Neuron (in vitro differentiated cells): ENCODE measurements at regions not wholly inside any gene's neighbourhood (a gene's known extent, or its start where the extent isn't known, plus 50 kb on each side); places are given as distances from the start of the nearest gene placed in this dataset.

Experiments
- H2AFZ ChIP-seq: one replicate; pipeline ENCODE4 v1.6.1; 2013; ENCODE audit warnings: low read depth, mild to moderate bottlenecking, inconsistent platforms, low read length, moderate library complexity
- H3K27me3 ChIP-seq: one replicate; pipeline ENCODE4 v1.6.1; 2013; ENCODE audit warnings: low read length; ENCODE audit not compliant: insufficient read depth
- H3K36me3 ChIP-seq: one replicate; pipeline ENCODE4 v1.6.1; 2013; ENCODE audit warnings: low read length; ENCODE audit not compliant: insufficient read depth
- H3K4me1 ChIP-seq: one replicate; pipeline ENCODE4 v1.6.1; 2013; ENCODE audit warnings: low read length; ENCODE audit not compliant: insufficient read depth
- H3K4me3 ChIP-seq: 2 replicates; pipeline ENCODE4 v1.5.1; 2013; ENCODE audit warnings: mild to moderate bottlenecking, low read length, moderate library complexity
- H3K9me3 ChIP-seq: one replicate; pipeline ENCODE4 v1.6.1; 2013; ENCODE audit warnings: low read length

- H3K9me3 ChIP-seq = no peaks in the 10 kb centered on the region
- H3K4me3 ChIP-seq = no peak overlapping the region
- H2AFZ ChIP-seq = no peak overlapping the region
- H3K27me3 ChIP-seq = no peaks in the 10 kb centered on the region
- H3K4me1 ChIP-seq = peaks cover 2% of the 10 kb centered on the region
- no peaks in the 10 kb centered on the region for H3K36me3 ChIP-seq
Measured at GRCh38 chr2:219998714-219999227, 371.3 kb downstream of the SLC4A3 start.

- H3K4me1 ChIP-seq = peaks cover 2% of the 10 kb centered on the region
- no peak overlapping the region for H3K4me3 ChIP-seq
- no peaks in the 10 kb centered on the region for H3K36me3 ChIP-seq
- no peak overlapping the region for H2AFZ ChIP-seq
- no peaks in the 10 kb centered on the region for H3K27me3 ChIP-seq
- no peaks in the 10 kb centered on the region for H3K9me3 ChIP-seq
Measured at GRCh38 chr2:220000080-220000479, 372.6 kb downstream of the SLC4A3 start.

- peaks cover 1% of the 10 kb centered on the region for H3K4me1 ChIP-seq
- H3K9me3 ChIP-seq = no peaks in the 10 kb centered on the region
- H3K36me3 ChIP-seq = no peaks in the 10 kb centered on the region
- H3K4me3 ChIP-seq = no peak overlapping the region
- H2AFZ ChIP-seq = no peak overlapping the region
- no peaks in the 10 kb centered on the region for H3K27me3 ChIP-seq
Measured at GRCh38 chr2:220000586-220000985, 373.2 kb downstream of the SLC4A3 start.

GRCh38 chr2:220001751-220002150, 374.3 kb downstream of the SLC4A3 start:
- Histone ChIP-seq H3K4me3 (no peak overlapping the region), H3K9me3 (no peaks in the 10 kb centered on the region), H3K27me3 (no peaks in the 10 kb centered on the region), H3K4me1 (peaks cover 9% of the 10 kb centered on the region), H3K36me3 (no peaks in the 10 kb centered on the region), H2AFZ (no peak overlapping the region)

- no peaks in the 10 kb centered on the region for H3K36me3 ChIP-seq
- no peak overlapping the region for H3K4me3 ChIP-seq
- no peaks in the 10 kb centered on the region for H3K9me3 ChIP-seq
- no peaks in the 10 kb centered on the region for H3K27me3 ChIP-seq
- peaks cover 9% of the 10 kb centered on the region for H3K4me1 ChIP-seq
- H2AFZ ChIP-seq = no peak overlapping the region
Measured at GRCh38 chr2:220002251-220002650, 374.8 kb downstream of the SLC4A3 start.

GRCh38 chr2:220002699-220003098, 375.3 kb downstream of the SLC4A3 start:
- no peak overlapping the region for H3K4me3 ChIP-seq
- no peaks in the 10 kb centered on the region for H3K9me3 ChIP-seq
- H3K36me3 ChIP-seq = no peaks in the 10 kb centered on the region
- peaks cover 9% of the 10 kb centered on the region for H3K4me1 ChIP-seq
- no peaks in the 10 kb centered on the region for H3K27me3 ChIP-seq
- H2AFZ ChIP-seq = no peak overlapping the region

GRCh38 chr2:220005362-220005761, 377.9 kb downstream of the SLC4A3 start:
- no peak overlapping the region for H3K4me3 ChIP-seq
- no peaks in the 10 kb centered on the region for H3K27me3 ChIP-seq
- H3K4me1 ChIP-seq = peaks cover 20% of the 10 kb centered on the region
- no peaks in the 10 kb centered on the region for H3K9me3 ChIP-seq
- H2AFZ ChIP-seq = no peak overlapping the region
- no peaks in the 10 kb centered on the region for H3K36me3 ChIP-seq

GRCh38 chr2:220006152-220006621, 378.8 kb downstream of the SLC4A3 start:
- Histone ChIP-seq H3K4me3 (no peak overlapping the region), H2AFZ (no peak overlapping the region)

GRCh38 chr2:220011859-220012258, 384.4 kb downstream of the SLC4A3 start:
- H3K4me3 ChIP-seq = no peak overlapping the region
- H2AFZ ChIP-seq = no peak overlapping the region
- peaks cover 10% of the 10 kb centered on the region for H3K4me1 ChIP-seq
- H3K27me3 ChIP-seq = no peaks in the 10 kb centered on the region
- no peaks in the 10 kb centered on the region for H3K36me3 ChIP-seq
- H3K9me3 ChIP-seq = no peaks in the 10 kb centered on the region

More at GRCh38 chr2:220006152-220006621, 378.8 kb downstream of the SLC4A3 start:
- Histone ChIP-seq H3K27me3 (no peaks in the 10 kb centered on the region), H3K9me3 (no peaks in the 10 kb centered on the region), H3K4me1 (peaks cover 20% of the 10 kb centered on the region), H3K36me3 (no peaks in the 10 kb centered on the region)

GRCh38 chr2:220014961-220015360, 387.5 kb downstream of the SLC4A3 start:
- no peaks in the 10 kb centered on the region for H3K27me3 ChIP-seq

GRCh38 chr2:220015576-220015975, 388.1 kb downstream of the SLC4A3 start:
- H2AFZ ChIP-seq = no peak overlapping the region
- H3K4me1 ChIP-seq = no peaks in the 10 kb centered on the region
- H3K36me3 ChIP-seq = no peaks in the 10 kb centered on the region
- no peak overlapping the region for H3K4me3 ChIP-seq
- H3K27me3 ChIP-seq = no peaks in the 10 kb centered on the region
- no peaks in the 10 kb centered on the region for H3K9me3 ChIP-seq

More at GRCh38 chr2:220014961-220015360, 387.5 kb downstream of the SLC4A3 start:
- no peaks in the 10 kb centered on the region for H3K4me1 ChIP-seq
- H3K9me3 ChIP-seq = no peaks in the 10 kb centered on the region
- H2AFZ ChIP-seq = no peak overlapping the region
- H3K4me3 ChIP-seq = no peak overlapping the region
- H3K36me3 ChIP-seq = no peaks in the 10 kb centered on the region

- Histone ChIP-seq H3K27me3 (no peaks in the 10 kb centered on the region), H2AFZ (no peak overlapping the region), H3K4me1 (no peaks in the 10 kb centered on the region), H3K4me3 (no peak overlapping the region), H3K36me3 (no peaks in the 10 kb centered on the region), H3K9me3 (no peaks in the 10 kb centered on the region)
Measured at GRCh38 chr2:220025207-220025606, 397.8 kb downstream of the SLC4A3 start.

- Histone ChIP-seq H3K4me1 (no peaks in the 10 kb centered on the region), H2AFZ (no peak overlapping the region), H3K36me3 (no peaks in the 10 kb centered on the region), H3K9me3 (no peaks in the 10 kb centered on the region), H3K4me3 (no peak overlapping the region), H3K27me3 (peaks cover 2% of the 10 kb centered on the region)
Measured at GRCh38 chr2:220029013-220029412, 401.6 kb downstream of the SLC4A3 start.

- no peaks in the 10 kb centered on the region for H3K36me3 ChIP-seq
- no peaks in the 10 kb centered on the region for H3K4me1 ChIP-seq
- H3K27me3 ChIP-seq = peaks cover 2% of the 10 kb centered on the region
- H2AFZ ChIP-seq = no peak overlapping the region
- H3K4me3 ChIP-seq = no peak overlapping the region
- no peaks in the 10 kb centered on the region for H3K9me3 ChIP-seq
Measured at GRCh38 chr2:220033546-220033945, 406.1 kb downstream of the SLC4A3 start.
